H9 (cell line): ENCODE measurements at regions not wholly inside any gene's neighbourhood (a gene's known extent, or its start where the extent isn't known, plus 50 kb on each side); places are given as distances from the start of the nearest gene placed in this dataset.

Source experiments
- DNase-seq: peaks from one replicate; pipeline ENCODE4 v3.0.0-alpha.2; 2017
- H2AFZ ChIP-seq: one replicate; pipeline ENCODE4 v1.6.1; 2013; ENCODE audit warnings: mild to moderate bottlenecking, low read length, control low read depth, moderate library complexity
- H2AK5ac ChIP-seq: 2 replicates; pipeline ENCODE4 v1.6.1; 2013; ENCODE audit warnings: low read length, control low read depth, mixed read lengths; ENCODE audit not compliant: insufficient read length
- H2BK120ac ChIP-seq: one replicate; pipeline ENCODE4 v1.6.1; 2013; ENCODE audit warnings: low read depth, mild to moderate bottlenecking, low read length, control low read depth, inconsistent platforms; ENCODE audit not compliant: poor library complexity, severe bottlenecking
- H2BK12ac ChIP-seq: 2 replicates; pipeline ENCODE4 v1.6.1; 2013; ENCODE audit warnings: low read length, control low read depth, mixed read lengths, low read depth; ENCODE audit not compliant: insufficient read length
- H2BK15ac ChIP-seq: 2 replicates; pipeline ENCODE4 v1.6.1; 2013; ENCODE audit warnings: low read depth, low read length, control low read depth
- H2BK20ac ChIP-seq: one replicate; pipeline ENCODE4 v1.6.1; 2013; ENCODE audit warnings: low read depth, mild to moderate bottlenecking, low read length, control low read depth, inconsistent platforms; ENCODE audit not compliant: poor library complexity, severe bottlenecking
- H2BK5ac ChIP-seq: 2 replicates; pipeline ENCODE4 v1.6.1; 2013; ENCODE audit warnings: low read length, control low read depth, mixed read lengths; ENCODE audit not compliant: insufficient read length
- H3K14ac ChIP-seq: 2 replicates; pipeline ENCODE4 v1.6.1; 2013; ENCODE audit warnings: low read length, control low read depth; ENCODE audit not compliant: insufficient read depth
- H3K18ac ChIP-seq: 2 replicates; pipeline ENCODE4 v1.6.1; 2013; ENCODE audit warnings: low read depth, mild to moderate bottlenecking, mixed read lengths, low read length, control low read depth; ENCODE audit not compliant: insufficient read length
- H3K23ac ChIP-seq: 2 replicates; pipeline ENCODE4 v1.6.1; 2013; ENCODE audit warnings: low read length, control low read depth, mixed read lengths, low read depth; ENCODE audit not compliant: insufficient read length
- H3K23me2 ChIP-seq: 2 replicates; pipeline ENCODE4 v1.6.1; 2013; ENCODE audit warnings: low read depth, mild to moderate bottlenecking, mixed read lengths, low read length, control low read depth; ENCODE audit not compliant: insufficient read length, poor library complexity, severe bottlenecking
- H3K27ac ChIP-seq: 2 replicates; pipeline ENCODE4 v1.5.1; 2013; ENCODE audit warnings: low read length, control low read depth, mixed read lengths, low read depth; ENCODE audit not compliant: insufficient read length
- H3K27me3 ChIP-seq: 2 replicates; pipeline ENCODE4 v1.6.1; 2013; ENCODE audit warnings: low read length, control low read depth, inconsistent platforms; ENCODE audit not compliant: insufficient read depth
- H3K4ac ChIP-seq: 2 replicates; pipeline ENCODE4 v1.6.1; 2013; ENCODE audit warnings: low read depth, mild to moderate bottlenecking, control low read depth, inconsistent platforms, low read length, moderate library complexity
- H3K4me1 ChIP-seq: 2 replicates; pipeline ENCODE4 v1.6.1; 2013; ENCODE audit warnings: low read length, control low read depth, inconsistent platforms; ENCODE audit not compliant: insufficient read depth
- H3K4me2 ChIP-seq: 2 replicates; pipeline ENCODE4 v1.6.1; 2013; ENCODE audit warnings: low read length, control low read depth, mixed read lengths; ENCODE audit not compliant: insufficient read length, insufficient read depth
- H3K56ac ChIP-seq: 2 replicates; pipeline ENCODE4 v1.6.1; 2013; ENCODE audit warnings: low read depth, mild to moderate bottlenecking, mixed read lengths, low read length, control low read depth; ENCODE audit not compliant: insufficient read length
- H3K79me1 ChIP-seq: 2 replicates; pipeline ENCODE4 v1.6.1; 2013; ENCODE audit warnings: low read depth, mild to moderate bottlenecking, moderate library complexity, low read length, control low read depth, inconsistent platforms; ENCODE audit not compliant: insufficient read depth, poor library complexity, severe bottlenecking
- H3K79me2 ChIP-seq: 2 replicates; pipeline ENCODE4 v1.6.1; 2013; ENCODE audit warnings: low read length, control low read depth, inconsistent platforms; ENCODE audit not compliant: insufficient read depth
- H3K9ac ChIP-seq: 2 replicates; pipeline ENCODE4 v1.6.1; 2013; ENCODE audit warnings: low read length, control low read depth, mixed read lengths; ENCODE audit not compliant: insufficient read length; ENCODE audit errors: extremely low read depth
- H3K9me3 ChIP-seq: one replicate; pipeline ENCODE4 v1.6.1; 2013; ENCODE audit warnings: low read depth, low read length, inconsistent platforms; ENCODE audit not compliant: control insufficient read depth
- H3T11ph ChIP-seq: one replicate; pipeline ENCODE4 v1.6.1; 2013; ENCODE audit warnings: mild to moderate bottlenecking, low read length, control low read depth, inconsistent platforms
- H4K20me1 ChIP-seq: one replicate; pipeline ENCODE4 v1.6.1; 2013; ENCODE audit not compliant: control insufficient read depth, insufficient read length, insufficient read depth
- H4K5ac ChIP-seq: 2 replicates; pipeline ENCODE4 v1.6.1; 2013; ENCODE audit warnings: low read depth, mild to moderate bottlenecking, mixed read lengths, low read length, control low read depth; ENCODE audit not compliant: insufficient read length
- H4K8ac ChIP-seq: replicated peaks from 2 replicates; pipeline ENCODE4 v1.6.1; 2013; ENCODE audit warnings: low read length, control low read depth, mixed read lengths, low read depth; ENCODE audit not compliant: insufficient read length
- H4K91ac ChIP-seq: 2 replicates; pipeline ENCODE4 v1.6.1; 2013; ENCODE audit warnings: low read depth, mild to moderate bottlenecking, moderate library complexity, mixed read lengths, low read length, control low read depth; ENCODE audit not compliant: insufficient read length
- H3K27ac Mint-ChIP-seq, 3 experiments: 2 replicates in 2 of 3; 3 replicates in 1 of 3; pipeline ENCODE4 v1.8.0; 2020 to 2021; ENCODE audit warnings: mixed read lengths in 3 of 3, mild to moderate bottlenecking in 1 of 3, moderate library complexity in 1 of 3
- H3K27me3 Mint-ChIP-seq: 2 replicates; pipeline ENCODE4 v1.8.0; 2021; ENCODE audit warnings: low read depth, mild to moderate bottlenecking, moderate library complexity, mixed read lengths
- H3K36me3 Mint-ChIP-seq, 3 experiments: 2 replicates in 2 of 3; 3 replicates in 1 of 3; pipeline ENCODE4 v1.8.0; 2020 to 2021; ENCODE audit warnings: low read depth in 3 of 3, mixed read lengths in 3 of 3; ENCODE audit not compliant: insufficient read depth in 1 of 3
- H3K4me1 Mint-ChIP-seq, 2 experiments: 2 replicates each; pipeline ENCODE4 v1.8.0; 2020; ENCODE audit warnings: mixed read lengths in 2 of 2
- H3K4me3 Mint-ChIP-seq, 2 experiments: 2 replicates in 1 of 2; 3 replicates in 1 of 2; pipeline ENCODE4 v1.8.0; 2020 to 2021; ENCODE audit warnings: mild to moderate bottlenecking in 2 of 2, mixed read lengths in 2 of 2, moderate library complexity in 1 of 2
- H3K9me3 Mint-ChIP-seq, 2 experiments: 2 replicates in 1 of 2; 3 replicates in 1 of 2; pipeline ENCODE4 v1.8.0; 2020; ENCODE audit warnings: mild to moderate bottlenecking in 2 of 2, mixed read lengths in 2 of 2, moderate library complexity in 1 of 2
- CTCF ChIP-seq: fragments of 200-600 bp; sonication (generic); conservative IDR thresholded peaks from 3 replicates; pipeline ENCODE4 v1.8.0; 2021; ENCODE audit warnings: antibody characterized with exemption, mild to moderate bottlenecking
- WGBS: extraction: QIAGEN DNeasy Blood & Tissue Kit; methylation state at CpG from one replicate; pipeline ENCODE4 v1.1.7; 2013; ENCODE audit warnings: missing lambda C conversion rate, low lambda C conversion rate, mixed read lengths; ENCODE audit not compliant: insufficient read length; ENCODE audit errors: extremely low coverage; 5-methylcytosine and 5-hydroxymethylcytosine counted together

GRCh38 chr14:31957565-31957964, 119.5 kb upstream of the ARHGAP5 start:
- Histone ChIP-seq H3K23me2 (no peaks in the 10 kb centered on the region), H3T11ph (no peak overlapping the region), H3K27ac (no peak overlapping the region), H3K79me2 (no peaks in the 10 kb centered on the region), H2AFZ (no peak overlapping the region), H4K5ac (no peak overlapping the region), H2BK120ac (no peak overlapping the region), H3K4me2 (no peak overlapping the region), H2AK5ac (no peak overlapping the region), H3K9me3 (no peaks in the 10 kb centered on the region), H3K9ac (no peak overlapping the region), H3K14ac (no peak overlapping the region), H4K8ac (no peak overlapping the region), H2BK15ac (no peak overlapping the region), H4K91ac (no peak overlapping the region), H4K20me1 (no peaks in the 10 kb centered on the region), H3K23ac (no peak overlapping the region), H3K79me1 (no peaks in the 10 kb centered on the region), H3K4ac (no peak overlapping the region), H2BK12ac (no peak overlapping the region), H3K4me1 (no peaks in the 10 kb centered on the region), H2BK5ac (no peak overlapping the region), H3K27me3 (no peaks in the 10 kb centered on the region), H3K18ac (no peak overlapping the region), H2BK20ac (no peak overlapping the region), H3K56ac (no peak overlapping the region)
- whole genome bisulfite sequencing = no CpG with 5 or more reads among the region's 2 CpGs
- TF ChIP-seq CTCF = no peak
- no peak for DNase-seq
- Mint-ChIP-seq H3K27ac (no peak overlapping the region), H3K4me3 (no peak overlapping the region), H3K27me3 (no peaks in the 10 kb centered on the region), H3K9me3 (peaks cover 15 to 22% of the 10 kb centered on the region in 2 experiments), H3K4me1 (no peaks in the 10 kb centered on the region), H3K36me3 (peaks cover 4 to 22% (median 8%) of the 10 kb centered on the region in 3 experiments)
